Thyroid gland (tissue), 4 donors: ENCODE measurements at regions not wholly inside any gene's neighbourhood (a gene's known extent, or its start where the extent isn't known, plus 50 kb on each side); places are given as distances from the start of the nearest gene placed in this dataset.

Experiments used
- POLR2A ChIP-seq, 2 donors: fragments of 450-650 bp; IDR thresholded peaks; one replicate each; pipeline ENCODE4 v1.6.1; 2017; ENCODE audit warnings: antibody characterized with exemption in 2 of 2, mild to moderate bottlenecking in 2 of 2, moderate library complexity in 1 of 2
- TF ChIP-seq, protein P1 (sequence below), 6 experiments: fragments of 200-600 bp in 3 of 6; fragments of 450-650 bp in 3 of 6; sonication (generic) in 3 of 6; IDR thresholded peaks; one replicate each; pipeline ENCODE4 v1.5.1; 2016 to 2019; ENCODE audit warnings: antibody characterized with exemption in 6 of 6, mild to moderate bottlenecking in 2 of 6, inconsistent platforms in 1 of 6, moderate library complexity in 1 of 6

DNA sequence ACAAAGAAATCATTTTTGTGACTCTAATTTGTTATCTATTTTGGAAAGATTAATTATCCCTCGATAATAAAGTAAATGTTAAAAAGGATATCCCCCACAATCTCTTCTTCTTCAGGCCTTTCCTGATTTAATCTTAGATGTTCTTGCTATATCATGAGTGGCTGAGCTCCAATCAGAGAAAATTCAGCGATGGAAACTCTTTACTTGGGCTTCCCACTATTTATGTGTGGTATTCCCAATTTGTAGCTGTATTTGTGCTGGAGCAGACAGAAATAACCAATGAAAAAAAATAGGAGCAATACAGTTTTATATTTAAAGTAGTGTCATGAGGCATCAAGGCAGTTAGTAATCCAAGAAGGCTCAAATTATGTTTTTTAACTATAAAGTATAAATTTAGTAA is 539.1 kb downstream of the PRKD1 start:
- TF ChIP-seq POLR2A (IDR thresholded peaks at IDR 0.05): no peak
- TF ChIP-seq, protein P1, sequence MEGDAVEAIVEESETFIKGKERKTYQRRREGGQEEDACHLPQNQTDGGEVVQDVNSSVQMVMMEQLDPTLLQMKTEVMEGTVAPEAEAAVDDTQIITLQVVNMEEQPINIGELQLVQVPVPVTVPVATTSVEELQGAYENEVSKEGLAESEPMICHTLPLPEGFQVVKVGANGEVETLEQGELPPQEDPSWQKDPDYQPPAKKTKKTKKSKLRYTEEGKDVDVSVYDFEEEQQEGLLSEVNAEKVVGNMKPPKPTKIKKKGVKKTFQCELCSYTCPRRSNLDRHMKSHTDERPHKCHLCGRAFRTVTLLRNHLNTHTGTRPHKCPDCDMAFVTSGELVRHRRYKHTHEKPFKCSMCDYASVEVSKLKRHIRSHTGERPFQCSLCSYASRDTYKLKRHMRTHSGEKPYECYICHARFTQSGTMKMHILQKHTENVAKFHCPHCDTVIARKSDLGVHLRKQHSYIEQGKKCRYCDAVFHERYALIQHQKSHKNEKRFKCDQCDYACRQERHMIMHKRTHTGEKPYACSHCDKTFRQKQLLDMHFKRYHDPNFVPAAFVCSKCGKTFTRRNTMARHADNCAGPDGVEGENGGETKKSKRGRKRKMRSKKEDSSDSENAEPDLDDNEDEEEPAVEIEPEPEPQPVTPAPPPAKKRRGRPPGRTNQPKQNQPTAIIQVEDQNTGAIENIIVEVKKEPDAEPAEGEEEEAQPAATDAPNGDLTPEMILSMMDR (IDR thresholded peaks at IDR 0.05): no peak
